GM12872 (cell line): ENCODE measurements at regions not wholly inside any gene's neighbourhood (a gene's known extent, or its start where the extent isn't known, plus 50 kb on each side); places are given as distances from the start of the nearest gene placed in this dataset.

Source experiments
- TF ChIP-seq, protein P1 (sequence below): IDR thresholded peaks from 3 replicates; pipeline ENCODE4 v1.5.1; 2011; ENCODE audit warnings: low read depth, mild to moderate bottlenecking, low read length, moderate library complexity; ENCODE audit not compliant: insufficient read depth

DNA sequence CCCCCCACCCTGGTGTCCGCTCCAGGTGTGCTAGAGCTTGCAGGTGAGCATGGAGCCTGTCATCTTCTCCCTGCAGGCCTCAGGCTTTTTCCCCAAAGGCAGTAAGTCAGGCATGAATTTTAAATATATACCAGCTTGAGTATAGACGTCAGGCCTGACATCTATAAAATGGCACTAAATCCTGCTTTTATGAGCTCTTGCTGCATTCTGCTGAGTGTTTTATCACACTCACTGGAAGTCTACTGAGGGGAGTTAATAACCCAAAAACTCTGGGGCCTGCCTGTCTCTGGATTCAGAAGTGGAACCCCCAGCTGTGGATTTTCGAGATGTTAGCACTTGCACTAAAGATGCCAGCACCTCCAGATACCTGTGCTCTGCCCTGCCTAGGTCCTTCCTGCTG, 133.4 kb upstream of the TOP1 start:
- TF ChIP-seq, protein P1, sequence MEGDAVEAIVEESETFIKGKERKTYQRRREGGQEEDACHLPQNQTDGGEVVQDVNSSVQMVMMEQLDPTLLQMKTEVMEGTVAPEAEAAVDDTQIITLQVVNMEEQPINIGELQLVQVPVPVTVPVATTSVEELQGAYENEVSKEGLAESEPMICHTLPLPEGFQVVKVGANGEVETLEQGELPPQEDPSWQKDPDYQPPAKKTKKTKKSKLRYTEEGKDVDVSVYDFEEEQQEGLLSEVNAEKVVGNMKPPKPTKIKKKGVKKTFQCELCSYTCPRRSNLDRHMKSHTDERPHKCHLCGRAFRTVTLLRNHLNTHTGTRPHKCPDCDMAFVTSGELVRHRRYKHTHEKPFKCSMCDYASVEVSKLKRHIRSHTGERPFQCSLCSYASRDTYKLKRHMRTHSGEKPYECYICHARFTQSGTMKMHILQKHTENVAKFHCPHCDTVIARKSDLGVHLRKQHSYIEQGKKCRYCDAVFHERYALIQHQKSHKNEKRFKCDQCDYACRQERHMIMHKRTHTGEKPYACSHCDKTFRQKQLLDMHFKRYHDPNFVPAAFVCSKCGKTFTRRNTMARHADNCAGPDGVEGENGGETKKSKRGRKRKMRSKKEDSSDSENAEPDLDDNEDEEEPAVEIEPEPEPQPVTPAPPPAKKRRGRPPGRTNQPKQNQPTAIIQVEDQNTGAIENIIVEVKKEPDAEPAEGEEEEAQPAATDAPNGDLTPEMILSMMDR, result no peak

- TF ChIP-seq, protein P1, result no peak
Observed at GRCh38 chr20:40896814-40897700, 131.6 kb upstream of the TOP1 start.

DNA sequence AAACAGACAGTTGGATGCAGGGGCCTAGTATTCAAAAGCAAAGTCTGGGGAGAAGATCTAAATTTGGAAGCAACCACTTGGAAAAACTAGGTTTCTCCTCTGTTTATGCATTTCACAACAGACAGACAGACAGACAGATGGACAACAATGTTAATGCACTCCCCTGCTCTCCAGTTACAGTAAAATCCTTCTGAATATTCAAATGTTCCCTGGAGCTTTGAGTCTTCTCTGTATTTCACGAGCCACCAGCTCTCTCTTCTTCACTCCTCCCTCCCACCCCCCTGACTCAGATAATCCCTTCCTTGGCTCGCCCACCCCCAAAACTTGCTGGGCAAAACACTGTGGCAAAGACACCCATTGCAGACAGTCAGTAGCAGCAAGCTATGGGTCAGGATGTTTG, 129.3 kb upstream of the TOP1 start:
- TF ChIP-seq, protein P1, result no peak

- TF ChIP-seq, protein P1, result no peak
Observed at GRCh38 chr20:40900666-40901215, 127.9 kb upstream of the TOP1 start.

- TF ChIP-seq, protein P1, result no peak
Observed at GRCh38 chr20:40902661-40903060, 126.0 kb upstream of the TOP1 start.

DNA sequence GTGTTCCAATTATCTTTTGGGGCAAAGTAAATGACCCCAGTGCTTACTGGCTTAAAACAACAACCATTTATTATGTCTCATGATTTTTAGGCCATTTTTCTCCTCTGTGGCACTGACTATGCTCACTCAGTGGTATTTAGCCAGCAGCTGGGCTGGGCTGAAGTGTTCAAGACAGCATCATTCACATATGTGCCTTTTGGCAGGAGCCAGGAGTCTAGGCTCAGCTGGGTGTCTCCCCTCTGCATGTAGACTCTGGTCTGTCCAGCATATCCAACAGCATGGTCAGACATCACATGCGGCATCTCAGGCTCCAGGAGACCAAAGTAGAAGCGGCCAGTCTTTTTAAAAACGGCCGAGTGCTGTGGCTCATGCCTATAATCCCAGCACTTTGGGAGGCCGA, 120.3 kb upstream of the TOP1 start:
- TF ChIP-seq, protein P1, result no peak

DNA sequence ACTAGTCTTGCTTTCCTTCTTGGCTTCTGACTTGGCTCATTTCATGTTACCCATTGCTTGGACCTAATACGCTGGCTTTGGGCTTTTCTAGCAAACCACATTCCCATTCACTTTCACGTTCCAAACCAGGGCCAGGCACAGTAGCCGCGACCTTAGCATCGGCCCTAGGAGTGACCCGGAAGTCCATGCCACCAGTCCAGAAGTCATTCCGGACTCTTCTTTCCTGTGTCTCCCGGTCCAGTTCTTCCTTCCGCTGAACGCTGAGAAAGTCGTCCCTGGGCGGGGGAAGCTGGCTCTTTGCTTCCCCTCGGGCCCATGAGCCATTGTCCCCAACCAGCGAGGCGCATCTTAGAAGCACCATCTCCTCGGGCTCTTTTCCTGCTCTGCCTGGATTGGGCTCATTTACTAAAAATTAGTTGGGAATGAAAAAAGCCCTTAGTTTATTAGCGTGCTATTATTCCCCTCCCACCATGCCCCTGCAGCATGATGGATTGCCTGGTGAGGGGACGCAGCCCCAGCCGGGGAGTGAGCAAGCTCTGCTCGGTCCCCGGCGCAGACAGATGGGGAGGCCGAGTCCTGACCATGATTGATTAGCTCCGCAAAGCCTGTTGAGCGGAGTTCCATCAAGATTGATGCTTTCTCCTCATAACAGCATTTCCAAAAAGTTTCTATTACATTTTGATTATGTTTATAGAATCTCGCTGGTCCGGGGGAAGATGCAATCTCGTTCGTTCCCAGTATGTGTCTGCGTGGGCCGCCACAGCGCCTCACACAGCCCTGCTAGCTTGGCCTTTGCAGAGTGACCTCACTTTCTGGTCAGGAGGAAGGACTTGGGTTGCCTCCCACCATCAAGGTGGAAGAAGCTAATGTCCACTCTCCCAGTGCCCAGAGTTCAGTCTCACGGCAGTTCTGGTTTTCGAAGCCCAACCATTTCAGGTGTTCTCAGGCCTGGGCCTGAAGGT, 115.1 kb upstream of the TOP1 start:
- TF ChIP-seq, protein P1, result no peak
